Inferior parietal cortex (tissue), 1 donor: ENCODE measurements at regions not wholly inside any gene's neighbourhood (a gene's known extent, or its start where the extent isn't known, plus 50 kb on each side); places are given as distances from the start of the nearest gene placed in this dataset.
"Not testable (repeated sequence)": the region's sequence is repeated elsewhere in the genome, so short reads cannot be mapped to it uniquely, and the experiment has no call there.

Experiments used
- DNase-seq: peaks from one replicate; pipeline ENCODE4 v3.0.0-alpha.2; 2016; ENCODE audit errors: extremely low spot score

- DNase-seq, result no peak
Observed at GRCh38 chr13:85228692-85229091, 570.5 kb downstream of the SLITRK6 start.

GRCh38 chr13:85223883-85224656 lies 575.1 kb downstream of the SLITRK6 start:
- DNase-seq, result no peak

GRCh38 chr13:85216576-85216975 lies 582.6 kb downstream of the SLITRK6 start:
- DNase-seq, result no peak

GRCh38 chr13:85212692-85213091 lies 586.5 kb downstream of the SLITRK6 start:
- no peak for DNase-seq

- no peak for DNase-seq
Observed at GRCh38 chr13:85204668-85205344, 594.4 kb downstream of the SLITRK6 start.

GRCh38 chr13:85197431-85197830 lies 601.8 kb downstream of the SLITRK6 start:
- no peak for DNase-seq

GRCh38 chr13:85194482-85194881 lies 604.7 kb downstream of the SLITRK6 start:
- DNase-seq, result no peak

GRCh38 chr13:85191996-85192718 lies 607.1 kb downstream of the SLITRK6 start:
- no peak for DNase-seq

GRCh38 chr13:85186356-85187045 lies 612.7 kb downstream of the SLITRK6 start:
- DNase-seq, result no peak

- no peak for DNase-seq
Observed at GRCh38 chr13:85174291-85174690, 624.9 kb downstream of the SLITRK6 start.

- DNase-seq, result no peak
Observed at GRCh38 chr13:85170372-85170771, 628.8 kb downstream of the SLITRK6 start.

- no peak for DNase-seq
Observed at GRCh38 chr13:85166891-85167290, 632.3 kb downstream of the SLITRK6 start.

GRCh38 chr13:85163063-85163462 lies 636.2 kb downstream of the SLITRK6 start:
- no peak for DNase-seq

GRCh38 chr13:85148009-85148408 lies 651.2 kb downstream of the SLITRK6 start:
- DNase-seq, result no peak

- DNase-seq, result no peak
Observed at GRCh38 chr13:85142351-85142927, 656.8 kb downstream of the SLITRK6 start.

- DNase-seq, result no peak
Observed at GRCh38 chr13:85141401-85141800, 657.8 kb downstream of the SLITRK6 start.

- DNase-seq, result no peak
Observed at GRCh38 chr13:85140192-85140591, 659.0 kb downstream of the SLITRK6 start.

GRCh38 chr13:85137516-85137915 lies 661.7 kb downstream of the SLITRK6 start:
- DNase-seq, result no peak

- no peak for DNase-seq
Observed at GRCh38 chr13:85132986-85133385, 666.2 kb downstream of the SLITRK6 start.

- DNase-seq, result not testable (repeated sequence)
Observed at GRCh38 chr13:85123501-85123900, 675.7 kb downstream of the SLITRK6 start.

GRCh38 chr13:85108356-85108755 lies 690.9 kb downstream of the SLITRK6 start:
- DNase-seq, result no peak

GRCh38 chr13:85099245-85099644 lies 700.0 kb downstream of the SLITRK6 start:
- no peak for DNase-seq
